Mammary epithelial cell (primary cell): ENCODE measurements at regions not wholly inside any gene's neighbourhood (a gene's known extent, or its start where the extent isn't known, plus 50 kb on each side); places are given as distances from the start of the nearest gene placed in this dataset.

Experiments
- EZH2 ChIP-seq: IDR thresholded peaks from 2 replicates; pipeline ENCODE4 v1.6.1; 2012; ENCODE audit warnings: low read length, inconsistent platforms, borderline replicate concordance
- TF ChIP-seq, protein P1 (sequence below), 2 donors: IDR thresholded peaks in 1 of 2; conservative IDR thresholded peaks in 1 of 2; 2 replicates each; pipeline ENCODE4 v1.5.1; 2011 to 2012; ENCODE audit warnings: inconsistent platforms in 2 of 2, low read length in 2 of 2, mild to moderate bottlenecking in 2 of 2, control low read depth in 1 of 2, low read depth in 1 of 2; ENCODE audit not compliant: insufficient read depth in 1 of 2; ENCODE audit errors: extremely low read depth in 1 of 2

DNA sequence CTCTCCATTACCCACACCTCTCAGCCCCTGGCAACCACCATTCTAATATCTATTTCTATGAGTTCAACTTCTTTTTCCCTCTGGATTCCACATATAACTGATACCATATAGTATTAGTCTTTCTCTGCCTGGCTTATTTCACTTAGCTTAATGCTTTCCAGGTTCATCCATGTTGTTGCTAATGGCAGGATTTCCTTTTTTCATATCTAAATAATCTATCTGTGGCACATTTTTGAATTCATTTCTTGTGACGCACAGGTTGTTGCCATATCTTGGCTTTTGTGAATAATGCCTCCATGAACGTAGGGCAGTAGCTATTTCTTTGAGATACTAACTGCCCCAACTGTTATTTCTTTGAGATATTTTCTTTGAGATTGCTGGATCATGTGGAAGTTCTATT, 235.6 kb downstream of the SPRY2 start:
- TF ChIP-seq EZH2, result no peak
- TF ChIP-seq, protein P1, sequence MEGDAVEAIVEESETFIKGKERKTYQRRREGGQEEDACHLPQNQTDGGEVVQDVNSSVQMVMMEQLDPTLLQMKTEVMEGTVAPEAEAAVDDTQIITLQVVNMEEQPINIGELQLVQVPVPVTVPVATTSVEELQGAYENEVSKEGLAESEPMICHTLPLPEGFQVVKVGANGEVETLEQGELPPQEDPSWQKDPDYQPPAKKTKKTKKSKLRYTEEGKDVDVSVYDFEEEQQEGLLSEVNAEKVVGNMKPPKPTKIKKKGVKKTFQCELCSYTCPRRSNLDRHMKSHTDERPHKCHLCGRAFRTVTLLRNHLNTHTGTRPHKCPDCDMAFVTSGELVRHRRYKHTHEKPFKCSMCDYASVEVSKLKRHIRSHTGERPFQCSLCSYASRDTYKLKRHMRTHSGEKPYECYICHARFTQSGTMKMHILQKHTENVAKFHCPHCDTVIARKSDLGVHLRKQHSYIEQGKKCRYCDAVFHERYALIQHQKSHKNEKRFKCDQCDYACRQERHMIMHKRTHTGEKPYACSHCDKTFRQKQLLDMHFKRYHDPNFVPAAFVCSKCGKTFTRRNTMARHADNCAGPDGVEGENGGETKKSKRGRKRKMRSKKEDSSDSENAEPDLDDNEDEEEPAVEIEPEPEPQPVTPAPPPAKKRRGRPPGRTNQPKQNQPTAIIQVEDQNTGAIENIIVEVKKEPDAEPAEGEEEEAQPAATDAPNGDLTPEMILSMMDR (conservative IDR thresholded peaks at IDR 0.05 in 1 of 2, IDR thresholded peaks at IDR 0.05 in 1 of 2; ENCODE audit: extremely low read depth in 1 of 2, insufficient read depth in 1 of 2, low read depth in 1 of 2, low read length in 2 of 2), result no peak
